Activated CD8-positive, alpha-beta T cell treated with anti-CD3 and anti-CD28 coated beads, Interleukin-2, amount 10 ng/mL, durations not matched to agents 7 days and 5 days (primary cell): ENCODE measurements at regions not wholly inside any gene's neighbourhood (a gene's known extent, or its start where the extent isn't known, plus 50 kb on each side); places are given as distances from the start of the nearest gene placed in this dataset.

Experiments used
- ATAC-seq: fragments of 150-1000 bp; cut with Tn5 transposase; one replicate; pipeline ENCODE4 v1.10.0; 2021; ENCODE audit warnings: moderate library complexity
- CTCF ChIA-PET: fragments of 350-600 bp; sonication (Branson Sonifier 250); formaldehyde crosslinking; loops from one replicate; lab custom pipeline; 2021; ENCODE audit warnings: antibody characterized with exemption; lab: Charles Lee
- POLR2A ChIA-PET: fragments of 350-600 bp; sonication (Branson Sonifier 250); formaldehyde crosslinking; loops from one replicate; lab custom pipeline; 2021; ENCODE audit warnings: antibody characterized with exemption; lab: Charles Lee
- DNase-seq: peaks from one replicate; pipeline ENCODE4 v3.0.0-alpha.2; 2020
- H3K27ac Mint-ChIP-seq: one replicate; pipeline ENCODE4 v1.8.0; 2021; ENCODE audit warnings: mild to moderate bottlenecking, mixed read lengths
- H3K27me3 Mint-ChIP-seq: one replicate; pipeline ENCODE4 v1.8.0; 2021; ENCODE audit warnings: low read depth, mixed read lengths
- H3K36me3 Mint-ChIP-seq: one replicate; pipeline ENCODE4 v1.8.0; 2021; ENCODE audit warnings: low read depth, mixed read lengths
- H3K4me1 Mint-ChIP-seq: one replicate; pipeline ENCODE4 v1.8.0; 2021; ENCODE audit warnings: low read depth, mixed read lengths
- H3K4me3 Mint-ChIP-seq: one replicate; pipeline ENCODE4 v1.8.0; 2021; ENCODE audit warnings: mild to moderate bottlenecking, mixed read lengths
- H3K9me3 Mint-ChIP-seq: one replicate; pipeline ENCODE4 v1.8.0; 2022; ENCODE audit warnings: mixed read lengths; ENCODE audit not compliant: insufficient read depth

GRCh38 chr19:46926170-46927071 is 65.6 kb downstream of the ARHGAP35 start:
- POLR2A ChIA-PET = interaction anchor here (0.6 kb wide), 1 partner anchor 18 kb away, joined by 3 read pairs; no protein-coding TSS in a partner anchor
- Mint-ChIP-seq H3K27me3 (no peaks in the 10 kb centered on the region), H3K4me3 (no peak overlapping the region), H3K4me1 (peaks cover 45% of the 10 kb centered on the region), H3K27ac (no peak overlapping the region), H3K36me3 (peaks cover 24% of the 10 kb centered on the region), H3K9me3 (no peaks in the 10 kb centered on the region)
- CTCF ChIA-PET = interaction anchor here (0.6 to 3.8 kb wide), 7 partner anchors 19 to 86 kb away, joined by 3 to 17 read pairs (median 4); no protein-coding TSS in a partner anchor
- no peak for ATAC-seq
- DNase-seq = no peak

- H3K4me1 Mint-ChIP-seq = peaks cover 45% of the 10 kb centered on the region
- H3K36me3 Mint-ChIP-seq = peaks cover 17% of the 10 kb centered on the region
- no peak overlapping the region for H3K4me3 Mint-ChIP-seq
- ChIA-PET POLR2A (interaction anchor here (0.6 kb wide), 1 partner anchor 19 kb away, joined by 3 read pairs; no protein-coding TSS in a partner anchor), CTCF (interaction anchor here (0.6 to 3.8 kb wide), 7 partner anchors 19 to 86 kb away, joined by 3 to 17 read pairs (median 4); no protein-coding TSS in a partner anchor)
- no peak overlapping the region for H3K27ac Mint-ChIP-seq
- DNase-seq = no peak
- ATAC-seq = no peak
- no peaks in the 10 kb centered on the region for H3K9me3 Mint-ChIP-seq
- H3K27me3 Mint-ChIP-seq = no peaks in the 10 kb centered on the region
These were observed 66.3 kb downstream of the ARHGAP35 start for GRCh38 chr19:46927106-46927505.

- Mint-ChIP-seq H3K27me3 (no peaks in the 10 kb centered on the region), H3K9me3 (no peaks in the 10 kb centered on the region), H3K27ac (no peak overlapping the region), H3K36me3 (peaks cover 9% of the 10 kb centered on the region), H3K4me1 (peaks cover 45% of the 10 kb centered on the region), H3K4me3 (no peak overlapping the region)
- POLR2A ChIA-PET = interaction anchor here (0.7 kb wide), 1 partner anchor 1987 kb away, joined by 3 read pairs; no protein-coding TSS in a partner anchor
- CTCF ChIA-PET = interaction anchor here (0.9 to 3.7 kb wide), 4 partner anchors 18 to 87 kb away, joined by 3 to 17 read pairs (median 4); no protein-coding TSS in a partner anchor
- ATAC-seq (no peak), DNase-seq (no peak)
These were observed 67.1 kb downstream of the ARHGAP35 start for GRCh38 chr19:46927893-46928292.

GRCh38 chr19:46928951-46929350 is 68.2 kb downstream of the ARHGAP35 start:
- Mint-ChIP-seq H3K27ac (no peak overlapping the region), H3K4me3 (no peak overlapping the region), H3K36me3 (peaks cover 9% of the 10 kb centered on the region), H3K27me3 (no peaks in the 10 kb centered on the region), H3K9me3 (no peaks in the 10 kb centered on the region), H3K4me1 (peaks cover 49% of the 10 kb centered on the region)
- POLR2A ChIA-PET = no interaction called here
- ATAC-seq (no peak), DNase-seq (no peak)
- CTCF ChIA-PET = interaction anchor here (1.3 to 3.7 kb wide), 3 partner anchors 24 to 84 kb away, joined by 3 to 17 read pairs (median 6); no protein-coding TSS in a partner anchor

- ChIA-PET POLR2A (no interaction called here), CTCF (no interaction called here)
- Mint-ChIP-seq H3K9me3 (no peaks in the 10 kb centered on the region), H3K4me1 (peaks cover 45% of the 10 kb centered on the region), H3K27ac (no peak overlapping the region), H3K4me3 (no peak overlapping the region), H3K36me3 (peaks cover 6% of the 10 kb centered on the region), H3K27me3 (no peaks in the 10 kb centered on the region)
- DNase-seq (no peak), ATAC-seq (no peak)
These were observed 70.4 kb downstream of the ARHGAP35 start for GRCh38 chr19:46931202-46931601.

GRCh38 chr19:46932346-46932745 is 71.5 kb downstream of the ARHGAP35 start:
- DNase-seq = no peak
- H3K4me1 Mint-ChIP-seq = peaks cover 46% of the 10 kb centered on the region
- no peak overlapping the region for H3K4me3 Mint-ChIP-seq
- no peak for ATAC-seq
- no peak overlapping the region for H3K27ac Mint-ChIP-seq
- H3K36me3 Mint-ChIP-seq = peaks cover 7% of the 10 kb centered on the region
- H3K9me3 Mint-ChIP-seq = no peaks in the 10 kb centered on the region
- ChIA-PET POLR2A (no interaction called here), CTCF (interaction anchor here (0.8 to 1.3 kb wide), 2 partner anchors 15 to 75 kb away, joined by 3 read pairs; no protein-coding TSS in a partner anchor)
- H3K27me3 Mint-ChIP-seq = no peaks in the 10 kb centered on the region

- Mint-ChIP-seq H3K9me3 (no peaks in the 10 kb centered on the region), H3K27ac (peak overlapping the region; percentile 33), H3K27me3 (no peaks in the 10 kb centered on the region), H3K36me3 (peaks cover 19% of the 10 kb centered on the region), H3K4me1 (peaks cover 42% of the 10 kb centered on the region), H3K4me3 (peak overlapping the region; percentile 2)
- ChIA-PET CTCF (interaction anchor here (1.2 kb wide), 1 partner anchor 78 kb away, joined by 3 read pairs; no protein-coding TSS in a partner anchor), POLR2A (interaction anchor here (1.0 kb wide), 1 partner anchor 20 kb away, joined by 3 read pairs; no protein-coding TSS in a partner anchor)
- DNase-seq = no peak
- ATAC-seq = peak; percentile 40
These were observed 74.4 kb downstream of the ARHGAP35 start for GRCh38 chr19:46935066-46935663.

- Mint-ChIP-seq H3K4me1 (peaks cover 10% of the 10 kb centered on the region), H3K27ac (no peak overlapping the region), H3K27me3 (no peaks in the 10 kb centered on the region), H3K4me3 (no peak overlapping the region), H3K36me3 (peaks cover 33% of the 10 kb centered on the region), H3K9me3 (no peaks in the 10 kb centered on the region)
- no peak for DNase-seq
- POLR2A ChIA-PET = no interaction called here
- ATAC-seq = no peak
- CTCF ChIA-PET = interaction anchor here (0.9 to 2.1 kb wide), 4 partner anchors 12 to 87 kb away, joined by 3 to 5 read pairs (median 4); no protein-coding TSS in a partner anchor
These were observed 76.3 kb upstream of the NPAS1 start for GRCh38 chr19:46943150-46943946.

GRCh38 chr19:46944123-46944748 is 75.4 kb upstream of the NPAS1 start:
- ATAC-seq (no peak), DNase-seq (no peak)
- no peaks in the 10 kb centered on the region for H3K9me3 Mint-ChIP-seq
- peak overlapping the region; percentile 15 for H3K27ac Mint-ChIP-seq
- peaks cover 31% of the 10 kb centered on the region for H3K36me3 Mint-ChIP-seq
- H3K27me3 Mint-ChIP-seq = no peaks in the 10 kb centered on the region
- H3K4me3 Mint-ChIP-seq = no peak overlapping the region
- ChIA-PET POLR2A (no interaction called here), CTCF (interaction anchor here (0.8 to 2.1 kb wide), 5 partner anchors 10 to 87 kb away, joined by 3 to 5 read pairs (median 4); no protein-coding TSS in a partner anchor)
- H3K4me1 Mint-ChIP-seq = peaks cover 11% of the 10 kb centered on the region

- H3K4me1 Mint-ChIP-seq = peaks cover 20% of the 10 kb centered on the region
- H3K9me3 Mint-ChIP-seq = no peaks in the 10 kb centered on the region
- no peak for ATAC-seq
- CTCF ChIA-PET = interaction anchor here (0.6 to 1.7 kb wide), 6 partner anchors 9 to 105 kb away, joined by 3 to 5 read pairs (median 3); no protein-coding TSS in a partner anchor
- H3K27ac Mint-ChIP-seq = peak overlapping the region; percentile 34
- H3K4me3 Mint-ChIP-seq = no peak overlapping the region
- H3K36me3 Mint-ChIP-seq = peaks cover 32% of the 10 kb centered on the region
- POLR2A ChIA-PET = no interaction called here
- H3K27me3 Mint-ChIP-seq = no peaks in the 10 kb centered on the region
- DNase-seq = no peak
These were observed 74.6 kb upstream of the NPAS1 start for GRCh38 chr19:46944918-46945628.
